OCI-LY7 (cell line): ENCODE measurements at regions not wholly inside any gene's neighbourhood (a gene's known extent, or its start where the extent isn't known, plus 50 kb on each side); places are given as distances from the start of the nearest gene placed in this dataset.
A peak's percentile ranks its signal among the peaks of the same experiment; 100 is the strongest.

Source experiments
- BruUV-seq: library from RNA; stranded (reverse); fragments of 400-500 nt; replicated peaks from 2 replicates; lab custom pipeline; 2021; lab: Mats Ljungman, UMichigan
- CTCF ChIA-PET: fragments of 300-600 bp; sonication (Branson Sonifier 250); formaldehyde crosslinking; loops from one replicate; lab custom pipeline; 2022; ENCODE audit warnings: antibody characterized with exemption; ENCODE audit not compliant: unreplicated experiment; lab: Charles Lee
- POLR2A ChIA-PET: fragments of 300-600 bp; sonication (Branson Sonifier 250); formaldehyde crosslinking; loops from one replicate; lab custom pipeline; 2022; ENCODE audit warnings: antibody characterized with exemption; lab: Charles Lee
- DNase-seq: peaks from one replicate; pipeline ENCODE4 v3.0.0-alpha.2; 2015; ENCODE audit warnings: low spot score
- H2AFZ ChIP-seq: fragments of 200-600 bp; sonication (generic), shearing (Covaris generic); 2 replicates; pipeline ENCODE4 v1.6.1; 2014; ENCODE audit warnings: mild to moderate bottlenecking, antibody characterized with exemption, low read length, moderate library complexity
- H3K27ac ChIP-seq: fragments of 200-600 bp; sonication (generic); 2 replicates; pipeline ENCODE4 v1.5.1; 2014; ENCODE audit warnings: mixed run types, low read depth, mild to moderate bottlenecking, moderate library complexity, low read length, inconsistent platforms; ENCODE audit not compliant: poor library complexity, severe bottlenecking
- H3K36me3 ChIP-seq: fragments of 200-600 bp; sonication (generic); 2 replicates; pipeline ENCODE4 v1.6.1; 2014; ENCODE audit warnings: mild to moderate bottlenecking, antibody characterized with exemption, low read length, moderate library complexity, mixed read lengths; ENCODE audit not compliant: insufficient read depth
- H3K4me1 ChIP-seq: fragments of 200-600 bp; sonication (generic); 2 replicates; pipeline ENCODE4 v1.5.1; 2014; ENCODE audit warnings: mild to moderate bottlenecking, low read length; ENCODE audit not compliant: insufficient read depth, poor library complexity, severe bottlenecking
- H3K4me2 ChIP-seq: fragments of 200-600 bp; sonication (generic); 2 replicates; pipeline ENCODE4 v1.6.1; 2014; ENCODE audit warnings: mild to moderate bottlenecking, low read length
- H3K4me3 ChIP-seq: fragments of 200-600 bp; sonication (generic); 2 replicates; pipeline ENCODE4 v1.5.1; 2014; ENCODE audit warnings: mild to moderate bottlenecking, low read depth, low read length; ENCODE audit not compliant: poor library complexity, severe bottlenecking
- H3K79me2 ChIP-seq: fragments of 200-600 bp; sonication (generic); 2 replicates; pipeline ENCODE4 v1.6.1; 2016; ENCODE audit warnings: low read depth, mild to moderate bottlenecking, low read length, moderate library complexity, mixed read lengths; ENCODE audit not compliant: insufficient read depth
- H3K9me2 ChIP-seq: fragments of 200-600 bp; sonication (generic); 2 replicates; pipeline ENCODE4 v1.6.1; 2016; ENCODE audit warnings: mild to moderate bottlenecking, low read length, mixed read lengths; ENCODE audit not compliant: insufficient read depth
- H3K9me3 ChIP-seq: fragments of 200-600 bp; sonication (generic); 2 replicates; pipeline ENCODE4 v1.6.1; 2014; ENCODE audit warnings: mild to moderate bottlenecking, mixed run types, low read length, mixed read lengths
- H4K20me1 ChIP-seq: fragments of 200-600 bp; sonication (generic); 2 replicates; pipeline ENCODE4 v1.6.1; 2014; ENCODE audit warnings: mild to moderate bottlenecking, antibody characterized with exemption, low read length, moderate library complexity, mixed read lengths; ENCODE audit not compliant: insufficient read depth
- CTCF ChIP-seq: fragments of 200-600 bp; sonication (generic); conservative IDR thresholded peaks from 2 replicates; pipeline ENCODE4 v1.5.1; 2014; ENCODE audit warnings: mild to moderate bottlenecking, antibody characterized with exemption, low read length, moderate library complexity, mixed read lengths
- EZH2phosphoT487 ChIP-seq: fragments of 200-600 bp; sonication (generic); IDR thresholded peaks from 2 replicates; pipeline ENCODE4 v1.6.1; 2018; ENCODE audit warnings: low read depth, borderline replicate concordance, mild to moderate bottlenecking, mixed run types, antibody characterized with exemption, low read length, moderate library complexity, mixed read lengths
- intact Hi-C: fragments of 100-400 bp; cut with micrococcal nuclease; formaldehyde crosslinking; loops from one replicate; pipeline ENCODE4 v1.10.0; 2022; ENCODE audit not compliant: unreplicated experiment

DNA sequence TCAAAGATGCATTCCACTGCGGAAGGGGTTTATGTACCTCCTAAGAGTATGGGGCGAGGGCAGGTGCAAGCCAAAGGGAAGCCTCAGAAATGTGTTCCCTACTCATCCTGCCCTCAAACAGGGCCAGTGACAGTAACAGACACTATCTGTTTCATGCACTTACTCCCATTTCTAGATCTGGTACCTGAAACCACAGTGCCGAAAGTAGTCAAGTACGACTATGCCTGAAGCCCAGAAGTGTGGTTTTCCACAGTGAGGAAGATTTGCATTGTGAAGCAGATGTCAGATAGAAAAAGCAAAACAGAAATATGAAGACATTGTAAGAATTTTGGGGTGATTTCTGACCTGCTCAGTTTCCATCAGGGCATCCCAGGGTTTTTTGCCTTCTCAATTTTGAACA, 748.7 kb downstream of the RNF144A start:
- Histone ChIP-seq H2AFZ (peak overlapping the region; percentile 43; the same call in 1 of the 2 replicates), H3K36me3 (no peaks in the 10 kb centered on the region; the same call in 1 of the 2 replicates), H3K27ac (no peak overlapping the region), H3K79me2 (no peaks in the 10 kb centered on the region), H3K9me2 (no peaks in the 10 kb centered on the region), H4K20me1 (no peaks in the 10 kb centered on the region), H3K4me3 (no peak overlapping the region), H3K4me1 (peaks cover 21% of the 10 kb centered on the region), H3K4me2 (peak overlapping the region; percentile 15; the same call in 1 of the 2 replicates), H3K9me3 (no peaks in the 10 kb centered on the region)
- BruUV-seq, result no TSS peak
- POLR2A ChIA-PET, result interaction anchor here (1.0 to 1.4 kb wide), 2 partner anchors 11 to 97 kb away, joined by 3 to 4 read pairs; no protein-coding TSS in a partner anchor
- TF ChIP-seq CTCF (no peak; the same call in 1 of the 2 replicates), EZH2phosphoT487 (no peak)
- DNase-seq, result peak; percentile 41
- intact Hi-C loops, result loop anchor here (1.0 to 2.0 kb wide), 3 partner anchors 32 to 99 kb away; no protein-coding TSS in a partner anchor
- CTCF ChIA-PET, result no interaction called here

DNA sequence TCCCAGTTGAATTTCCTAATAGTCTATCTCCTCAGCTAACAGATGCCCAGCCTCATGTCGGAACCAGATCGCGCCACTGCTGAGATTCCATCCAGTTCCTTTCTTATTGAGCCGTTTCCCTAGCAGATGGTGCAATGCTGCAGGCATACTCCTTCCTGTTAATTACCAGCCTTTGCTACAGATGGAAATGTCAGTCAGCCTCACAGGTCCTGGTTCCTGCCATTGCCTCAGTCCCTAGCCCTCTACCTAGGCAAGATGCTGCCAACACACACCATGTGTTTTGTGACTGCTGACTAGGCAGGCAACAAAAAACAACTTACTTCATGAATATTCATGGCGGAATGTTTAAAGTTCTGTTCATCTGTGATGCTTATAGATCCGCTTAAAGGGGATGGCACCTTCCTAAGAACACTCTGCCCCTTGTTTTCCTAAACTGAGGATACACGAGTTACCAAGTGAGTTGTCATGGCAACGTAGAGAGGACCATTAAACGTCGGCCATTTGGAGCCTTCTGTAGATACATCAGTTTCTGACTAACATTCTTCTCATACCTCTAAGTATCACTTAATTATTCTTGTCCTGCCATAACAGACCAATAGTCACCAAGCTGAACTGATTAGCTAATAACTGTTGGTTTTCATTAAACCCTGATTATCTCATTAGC, 749.5 kb downstream of the RNF144A start:
- H3K36me3 ChIP-seq, result no peaks in the 10 kb centered on the region; the same call in 1 of the 2 replicates
- no peaks in the 10 kb centered on the region for H3K9me3 ChIP-seq
- no peaks in the 10 kb centered on the region for H3K9me2 ChIP-seq
- no peak overlapping the region for H3K27ac ChIP-seq
- H3K4me3 ChIP-seq, result no peak overlapping the region
- no peaks in the 10 kb centered on the region for H4K20me1 ChIP-seq
- ChIA-PET POLR2A (interaction anchor here (0.6 to 1.7 kb wide), 9 partner anchors 11 to 871 kb away, joined by 3 to 6 read pairs (median 3); no protein-coding TSS in a partner anchor), CTCF (no interaction called here)
- intact Hi-C loops, result loop anchor here (1.0 to 2.0 kb wide), 3 partner anchors 32 to 100 kb away; no protein-coding TSS in a partner anchor
- H3K79me2 ChIP-seq, result no peaks in the 10 kb centered on the region
- H3K4me1 ChIP-seq, result peaks cover 21% of the 10 kb centered on the region
- H2AFZ ChIP-seq, result peak overlapping the region; percentile 43; the same call in 1 of the 2 replicates
- H3K4me2 ChIP-seq, result no peak overlapping the region
- DNase-seq, result no peak
- BruUV-seq, result no TSS peak
- TF ChIP-seq CTCF, result no peak
- no peak for TF ChIP-seq EZH2phosphoT487
